ENCODE measurements at regions not wholly inside any gene's neighbourhood (a gene's known extent, or its start where the extent isn't known, plus 50 kb on each side); places are given as distances from the start of the nearest gene placed in this dataset.

GRCh38 chr14:51307551-51307950 lies 67.5 kb downstream of the TMX1 start:
- DNase-seq (ENCODE audit: low read depth) = no peak

GRCh38 chr14:51308866-51309265 lies 68.8 kb downstream of the TMX1 start:
- DNase-seq (ENCODE audit: low read depth) = no peak

GRCh38 chr14:51310505-51310944 lies 70.5 kb downstream of the TMX1 start:
- no peak for DNase-seq (ENCODE audit: low read depth)

- no peak for DNase-seq (ENCODE audit: low read depth)
Observed at GRCh38 chr14:51314321-51315015, 74.4 kb downstream of the TMX1 start.

GRCh38 chr14:51317373-51317772 lies 77.3 kb downstream of the TMX1 start:
- no peak for DNase-seq (ENCODE audit: low read depth)

- no peak for DNase-seq (ENCODE audit: low read depth)
Observed at GRCh38 chr14:51318813-51319597, 79.0 kb downstream of the TMX1 start.

- DNase-seq (ENCODE audit: low read depth) = no peak
Observed at GRCh38 chr14:51321036-51321435, 81.0 kb downstream of the TMX1 start.

GRCh38 chr14:51323492-51323891 lies 83.4 kb downstream of the TMX1 start:
- DNase-seq (ENCODE audit: low read depth) = no peak

GRCh38 chr14:51327376-51327775 lies 87.3 kb downstream of the TMX1 start:
- no peak for DNase-seq (ENCODE audit: low read depth)

- DNase-seq (ENCODE audit: low read depth) = no peak
Observed at GRCh38 chr14:51328064-51328771, 88.2 kb downstream of the TMX1 start.

- no peak for DNase-seq (ENCODE audit: low read depth)
Observed at GRCh38 chr14:51328772-51329353, 88.8 kb downstream of the TMX1 start.

- DNase-seq (ENCODE audit: low read depth) = no peak
Observed at GRCh38 chr14:51331486-51332367, 91.7 kb downstream of the TMX1 start.

- no peak for DNase-seq (ENCODE audit: low read depth)
Observed at GRCh38 chr14:51333299-51333698, 93.3 kb downstream of the TMX1 start.

- DNase-seq (ENCODE audit: low read depth) = no peak
Observed at GRCh38 chr14:51333901-51334521, 94.0 kb downstream of the TMX1 start.

GRCh38 chr14:51334566-51334965 lies 94.5 kb downstream of the TMX1 start:
- DNase-seq (ENCODE audit: low read depth) = no peak

- DNase-seq (ENCODE audit: low read depth) = no peak
Observed at GRCh38 chr14:51335531-51335930, 95.5 kb downstream of the TMX1 start.

- no peak for DNase-seq (ENCODE audit: low read depth)
Observed at GRCh38 chr14:51335961-51336723, 96.1 kb downstream of the TMX1 start.

- DNase-seq (ENCODE audit: low read depth) = no peak
Observed at GRCh38 chr14:51336734-51337133, 96.7 kb downstream of the TMX1 start.

- DNase-seq (ENCODE audit: low read depth) = no peak
Observed at GRCh38 chr14:51337520-51337919, 97.5 kb downstream of the TMX1 start.

- no peak for DNase-seq (ENCODE audit: low read depth)
Observed at GRCh38 chr14:51341338-51341737, 101.3 kb downstream of the TMX1 start.
